GM21737 (cell line): ENCODE measurements at regions not wholly inside any gene's neighbourhood (a gene's known extent, or its start where the extent isn't known, plus 50 kb on each side); places are given as distances from the start of the nearest gene placed in this dataset.
"Not testable (repeated sequence)": the region's sequence is repeated elsewhere in the genome, so short reads cannot be mapped to it uniquely, and the experiment has no call there.

Source experiments
- ATAC-seq: cut with Tn5 transposase; IDR thresholded peaks from one replicate; pipeline ENCODE4 v1.9.1; 2021; ENCODE audit warnings: mild to moderate bottlenecking, moderate library complexity; ENCODE audit not compliant: unreplicated experiment

DNA sequence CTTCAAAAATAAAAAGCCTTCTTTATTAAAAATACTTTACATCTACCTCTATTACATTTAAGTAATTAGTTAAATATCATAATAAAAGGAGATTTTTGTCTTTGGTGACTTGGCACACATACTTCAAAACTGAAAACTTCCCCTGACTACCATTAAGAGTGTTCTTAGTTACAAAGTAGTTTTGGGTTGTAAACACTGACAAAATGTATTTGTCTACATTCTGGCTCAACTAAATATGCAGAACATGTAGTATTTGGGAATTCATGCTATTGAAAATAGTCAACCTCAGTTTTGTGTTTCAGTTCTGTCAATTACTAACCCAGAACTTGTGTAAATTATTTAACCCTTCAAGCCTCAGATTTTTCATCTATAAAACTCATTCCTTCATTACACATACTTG lies 311.5 kb downstream of the RAD51AP2 start:
- no peak for ATAC-seq

DNA sequence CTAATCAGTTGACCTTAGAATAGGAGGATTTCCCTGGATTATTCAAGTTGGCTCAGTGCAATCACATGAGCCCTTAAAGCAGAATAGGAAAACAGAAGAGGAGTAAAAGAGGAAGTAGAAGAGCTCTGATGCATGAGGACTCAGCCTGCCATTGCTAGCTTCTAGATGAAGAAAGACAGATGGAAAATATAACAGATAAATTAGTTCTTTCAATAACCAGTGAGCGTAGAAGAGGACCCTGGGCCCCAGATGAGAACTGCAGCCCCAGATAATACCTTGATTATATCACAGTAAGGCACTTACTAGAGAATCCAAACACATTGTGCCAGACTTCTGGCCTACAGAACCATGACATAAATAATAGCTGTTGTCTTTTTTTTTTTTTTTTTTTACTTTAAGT lies 314.0 kb downstream of the RAD51AP2 start:
- not testable (repeated sequence) for ATAC-seq

DNA sequence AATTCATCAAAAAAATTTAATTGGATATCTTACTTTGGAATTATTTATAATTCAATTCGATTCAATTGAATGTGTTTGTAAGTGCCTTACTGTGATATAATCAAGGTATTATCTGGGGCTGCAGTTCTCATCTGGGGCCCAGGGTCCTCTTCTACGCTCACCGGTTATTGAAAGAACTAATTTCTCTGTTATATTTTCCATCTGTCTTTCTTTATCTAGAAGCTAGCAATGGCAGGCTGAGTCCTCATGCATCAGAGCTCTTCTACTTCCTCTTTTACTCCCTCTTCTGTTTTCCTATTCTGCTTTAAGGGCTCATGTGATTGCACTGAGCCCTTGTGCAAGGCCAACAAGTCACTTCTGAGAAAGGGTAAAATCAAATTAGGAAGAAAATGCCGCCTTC lies 315.6 kb downstream of the RAD51AP2 start:
- peak; percentile 97 for ATAC-seq

DNA sequence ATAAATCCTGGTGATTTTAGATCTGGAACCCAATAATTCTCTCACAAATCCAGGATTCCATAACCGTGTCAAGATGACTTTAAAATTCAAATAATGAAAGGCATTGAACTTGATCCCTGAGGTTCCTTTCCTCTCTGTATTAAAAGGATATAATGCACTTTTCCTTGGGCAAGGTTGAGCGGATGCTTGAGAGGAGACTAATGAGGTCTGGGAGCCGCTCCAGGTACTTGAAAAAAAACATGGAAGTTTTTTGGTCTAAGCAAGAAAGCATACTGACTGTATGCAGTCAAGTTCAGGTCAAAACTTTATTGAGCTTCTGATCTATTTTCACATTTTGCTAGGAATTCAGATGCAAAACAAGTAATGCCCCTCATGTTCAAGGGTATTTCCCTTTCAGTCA lies 318.5 kb downstream of the RAD51AP2 start:
- ATAC-seq = no peak

DNA sequence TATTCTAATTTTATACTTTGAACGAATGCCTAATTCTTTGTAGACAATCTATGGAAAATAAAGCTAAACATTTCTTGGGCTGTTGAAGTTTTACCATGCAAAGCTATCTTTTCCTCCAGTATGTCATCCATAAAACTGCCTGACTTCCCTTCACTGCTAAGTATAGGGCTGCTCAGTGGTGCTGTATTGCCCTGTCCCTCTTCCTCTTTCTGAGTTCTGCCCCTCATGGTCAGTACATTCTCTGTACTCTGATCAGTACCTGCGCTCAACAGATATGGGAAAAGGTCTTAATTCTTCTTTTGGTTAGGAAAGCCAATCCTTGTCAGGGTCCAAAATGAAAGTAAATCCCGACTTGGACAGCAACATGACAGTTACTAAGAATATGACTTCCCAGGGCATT lies 321.9 kb downstream of the RAD51AP2 start:
- ATAC-seq = no peak

DNA sequence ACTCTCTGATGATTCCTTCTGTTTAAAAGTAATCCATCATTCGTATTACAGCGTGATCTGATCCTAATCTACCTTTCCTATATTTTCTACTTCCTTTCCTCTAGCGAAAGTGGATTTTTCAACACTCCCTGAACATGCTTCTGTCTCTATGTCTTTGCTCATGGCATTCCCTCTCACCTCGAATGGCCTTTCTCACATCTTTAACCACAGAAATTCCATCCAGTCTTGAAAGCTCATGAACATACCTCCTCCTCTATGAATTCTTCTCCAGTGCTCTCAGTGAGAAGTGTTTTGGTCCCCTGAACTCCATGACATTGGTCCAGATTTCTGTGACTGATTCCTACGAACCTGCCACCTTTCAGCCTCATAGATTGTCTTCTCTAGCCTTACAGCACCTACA lies 323.2 kb downstream of the RAD51AP2 start:
- ATAC-seq = no peak

DNA sequence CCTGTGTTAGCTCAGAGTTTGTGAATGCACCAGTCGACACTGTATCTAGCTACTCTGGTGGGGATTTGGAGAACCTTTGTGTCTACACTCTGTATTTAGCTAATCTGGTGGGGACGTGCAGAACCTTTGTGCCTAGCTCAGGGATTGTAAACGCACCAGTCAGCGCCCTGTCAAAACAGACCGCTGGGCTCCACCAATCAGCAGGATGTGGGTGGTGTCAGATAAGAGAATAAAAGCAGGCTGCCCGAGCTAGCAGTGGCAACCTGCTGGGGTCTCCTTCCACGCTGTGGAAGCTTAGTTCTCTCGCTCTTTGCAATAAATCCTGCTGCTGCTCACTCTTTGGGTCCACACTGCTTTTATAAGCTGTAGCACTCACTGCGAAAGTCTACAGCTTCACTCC lies 324.2 kb downstream of the RAD51AP2 start:
- ATAC-seq = no peak

DNA sequence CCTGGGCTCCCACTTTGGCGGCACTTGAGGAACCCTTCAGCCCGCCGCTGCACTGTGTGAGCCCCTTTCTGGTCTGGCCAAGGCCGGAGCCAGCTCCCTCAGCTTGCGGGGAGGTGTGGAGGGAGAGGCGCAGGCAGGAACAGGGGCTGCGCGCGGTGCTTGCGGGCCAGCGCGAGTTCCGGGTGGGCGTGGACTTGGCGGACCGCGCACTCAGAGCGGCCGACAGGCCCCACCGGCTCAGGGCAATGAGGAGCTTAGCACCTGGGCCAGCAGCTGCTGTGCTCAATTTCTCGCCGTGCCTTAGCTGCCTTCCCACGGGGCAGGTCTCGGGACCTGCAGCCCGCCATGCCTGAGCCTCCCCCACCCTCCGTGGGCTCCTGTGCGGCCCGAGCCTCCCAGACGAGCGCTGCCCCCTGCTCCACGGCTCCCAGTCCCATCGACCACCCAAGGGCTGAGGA lies 324.8 kb downstream of the RAD51AP2 start:
- ATAC-seq = not testable (repeated sequence)

DNA sequence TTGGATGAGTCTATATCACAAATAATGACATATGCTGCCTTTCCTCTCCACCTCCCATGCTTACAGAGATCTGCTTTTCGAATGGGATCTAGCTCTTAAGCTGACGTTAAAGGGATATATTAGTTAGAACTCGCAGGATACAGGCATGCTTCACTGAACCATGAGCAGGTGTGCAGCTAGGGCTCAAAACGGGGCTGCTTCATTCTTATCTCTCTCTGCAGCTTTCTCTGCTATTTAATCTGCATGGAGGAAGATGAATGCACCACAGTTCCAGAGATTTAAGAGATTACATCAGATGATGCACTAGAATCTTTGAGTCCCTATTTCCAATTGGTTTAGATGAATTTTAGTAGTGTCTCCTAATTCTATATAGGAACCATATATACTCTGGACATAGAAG lies 327.0 kb downstream of the RAD51AP2 start:
- no peak for ATAC-seq

DNA sequence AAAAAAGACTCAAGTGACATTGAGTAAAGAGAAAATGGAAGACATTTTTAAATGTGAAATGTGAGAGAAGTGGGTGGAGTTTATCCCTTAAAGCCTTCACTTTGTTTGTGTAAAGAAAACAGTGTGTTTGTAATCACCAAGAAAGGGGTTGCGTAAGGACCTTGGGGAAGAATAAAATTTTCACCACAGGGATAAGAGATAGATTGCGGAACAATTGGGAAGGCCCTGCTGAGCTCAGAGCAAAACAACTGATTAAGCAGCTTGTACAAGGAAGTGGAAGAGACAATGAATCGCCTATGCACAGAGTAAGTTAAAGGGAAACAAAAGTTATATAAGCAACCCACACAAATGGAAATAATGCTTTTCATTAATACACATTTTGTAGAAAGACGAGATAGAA lies 327.7 kb downstream of the RAD51AP2 start:
- ATAC-seq = no peak

DNA sequence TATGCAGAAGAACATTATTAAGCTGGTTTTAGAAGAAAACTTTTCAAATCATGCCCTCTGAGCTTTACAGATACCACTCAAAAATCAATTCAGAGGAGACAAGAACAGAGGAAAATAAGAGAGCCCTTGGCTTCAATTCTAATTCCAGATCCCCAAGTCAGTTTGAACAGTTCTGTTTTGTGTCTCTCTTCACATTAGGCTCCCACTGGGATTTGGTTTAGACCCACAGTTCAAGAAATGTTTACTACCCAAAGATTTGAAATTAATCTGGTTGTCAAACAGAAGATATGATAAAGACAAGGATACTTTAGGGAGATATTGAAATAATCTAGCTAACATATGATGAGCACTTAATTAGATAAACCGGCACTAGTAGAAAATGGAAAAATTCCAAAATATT lies 329.5 kb downstream of the RAD51AP2 start:
- no peak for ATAC-seq

DNA sequence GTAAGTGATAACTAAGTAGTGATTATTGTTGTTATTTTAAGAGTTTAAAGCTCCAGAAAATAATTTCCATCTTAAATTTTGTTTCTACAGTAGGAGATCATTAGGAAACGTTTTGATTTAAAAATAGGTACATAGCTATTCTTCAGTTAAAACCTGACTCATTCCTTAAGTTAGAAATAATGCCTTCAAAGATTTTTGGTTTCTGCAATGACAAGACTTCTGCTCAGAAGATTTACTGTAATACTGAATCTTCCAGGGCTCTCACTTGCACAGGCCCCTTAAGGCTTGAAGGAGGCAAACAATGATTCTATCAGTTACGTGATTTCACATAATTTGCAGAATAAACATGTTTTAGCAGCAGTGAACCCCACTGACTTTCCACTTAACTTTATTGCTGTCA lies 333.7 kb downstream of the RAD51AP2 start:
- ATAC-seq = no peak

DNA sequence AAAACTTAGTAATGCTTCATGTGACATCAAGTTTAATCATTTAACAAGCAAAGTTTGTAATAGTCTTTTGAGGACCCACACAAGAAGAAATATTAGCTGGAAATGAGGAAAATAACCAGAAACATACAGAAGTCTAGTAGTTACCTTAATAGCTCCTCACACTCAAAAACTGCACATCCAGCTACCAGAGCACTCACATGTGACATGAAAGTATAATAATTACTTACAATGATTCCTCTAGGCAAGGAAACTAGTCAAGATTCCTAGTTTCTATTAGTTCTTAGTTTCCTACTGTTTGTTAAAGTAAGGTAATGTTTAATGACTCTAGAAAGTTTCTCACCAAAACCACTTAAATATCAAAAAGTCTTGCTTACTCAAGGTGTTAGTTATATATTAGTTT lies 335.8 kb downstream of the RAD51AP2 start:
- no peak for ATAC-seq

DNA sequence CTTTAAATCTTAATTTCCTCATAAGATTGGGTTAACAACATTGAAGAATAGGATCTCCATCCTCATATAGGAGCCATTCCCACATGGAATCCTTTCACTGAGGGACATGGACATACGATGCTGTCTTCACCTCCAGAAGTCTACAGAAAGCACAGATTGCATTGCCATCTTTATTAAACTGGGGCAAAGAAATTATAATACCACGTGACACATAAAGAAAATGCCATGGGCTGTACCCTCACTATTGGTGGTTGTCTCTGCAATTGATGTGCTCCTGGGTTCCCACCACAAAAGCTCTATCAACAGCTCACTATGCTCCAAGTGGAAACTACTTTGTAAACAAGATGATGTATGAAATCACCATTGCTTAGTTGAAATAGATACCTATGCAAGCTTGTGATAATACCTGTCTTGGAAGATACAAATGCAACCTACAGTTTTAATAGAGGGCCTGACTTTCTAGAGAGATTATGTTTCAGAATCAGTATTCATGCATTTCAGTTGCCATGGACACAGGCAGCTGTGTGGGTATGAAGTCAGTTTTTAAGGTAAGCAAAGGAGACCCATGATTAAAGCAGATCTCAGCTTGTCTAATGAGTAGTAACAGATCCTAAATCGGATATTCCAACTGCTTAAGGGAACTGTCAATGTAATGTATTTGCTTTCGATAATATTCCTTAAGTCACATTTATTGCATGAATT lies 337.0 kb downstream of the RAD51AP2 start:
- no peak for ATAC-seq

DNA sequence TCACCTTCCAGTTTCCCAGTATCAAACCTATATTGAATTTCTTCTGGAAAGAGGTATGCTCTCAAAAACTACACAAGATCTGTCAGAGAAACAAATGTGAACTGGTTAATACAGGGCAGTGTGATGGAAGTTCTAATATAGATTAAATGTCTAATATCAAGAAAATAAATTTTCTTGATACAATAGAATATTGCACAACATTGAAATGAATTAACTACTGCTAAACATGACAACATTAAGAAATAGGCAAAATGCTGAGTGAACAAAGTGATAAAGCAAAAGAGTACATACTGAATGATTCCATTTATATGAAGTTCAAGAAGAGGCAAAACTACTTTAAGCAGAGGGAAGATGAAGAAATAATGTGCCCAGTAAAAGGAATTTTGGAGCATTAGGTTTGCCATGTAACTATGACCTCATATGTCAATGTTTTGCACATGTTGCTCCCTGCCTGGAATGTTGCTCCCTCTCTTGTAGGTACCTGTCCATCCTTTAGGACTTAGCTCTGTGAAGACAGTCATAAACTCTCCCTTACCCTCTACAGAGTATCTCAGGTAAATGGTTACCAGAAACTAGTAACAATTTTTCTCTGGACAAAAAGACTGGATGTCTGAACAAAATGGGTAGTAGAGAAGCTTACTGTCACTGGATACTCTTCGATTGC lies 339.0 kb downstream of the RAD51AP2 start:
- ATAC-seq = no peak

DNA sequence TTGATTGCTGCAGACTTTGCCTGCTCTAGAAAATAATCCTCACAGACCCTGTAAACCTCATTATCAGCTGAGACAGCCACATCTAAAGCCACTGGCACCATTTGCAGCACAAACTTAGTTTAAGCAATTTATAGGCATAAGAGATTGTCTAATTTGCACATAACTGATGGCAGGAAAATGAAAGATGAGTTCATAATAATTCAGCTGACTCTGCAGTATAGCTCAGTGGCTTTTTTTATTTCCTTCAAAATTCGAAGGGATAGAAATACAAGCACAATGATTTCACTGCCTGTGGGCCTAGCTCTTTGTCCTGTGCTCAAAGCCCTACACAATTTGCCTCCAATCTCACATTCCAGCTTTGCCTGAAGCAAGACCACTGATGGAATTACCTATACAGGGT lies 341.2 kb downstream of the RAD51AP2 start:
- ATAC-seq = no peak

DNA sequence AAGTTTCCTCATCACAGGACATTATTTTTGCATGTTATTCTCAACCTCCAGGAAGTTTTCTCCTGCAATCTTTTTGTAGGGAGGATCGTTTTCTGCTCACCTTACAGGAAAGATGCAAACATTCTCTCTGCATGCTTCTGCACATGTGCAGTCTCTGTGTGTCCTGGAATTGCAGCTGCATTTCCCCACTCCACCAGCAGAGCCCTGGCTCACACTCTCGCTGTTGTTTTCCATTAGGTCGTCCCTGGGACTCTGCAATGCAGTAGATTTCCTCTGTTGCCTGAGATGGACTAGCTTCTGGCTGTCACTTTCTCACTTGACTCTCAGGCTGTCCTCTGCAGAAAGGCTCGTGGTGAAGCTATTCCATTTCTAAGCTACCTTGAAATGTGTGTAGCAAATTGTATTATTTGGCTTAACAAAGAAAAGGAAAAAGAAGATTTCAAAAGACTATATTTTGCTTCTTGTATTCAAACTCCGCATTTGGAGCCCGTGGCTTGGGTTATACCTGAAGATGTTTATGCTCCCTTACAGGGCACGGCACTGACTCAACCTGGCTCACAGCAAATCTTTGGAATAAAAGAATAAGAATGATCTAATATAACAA lies 346.7 kb downstream of the RAD51AP2 start:
- peak; percentile 84 for ATAC-seq

DNA sequence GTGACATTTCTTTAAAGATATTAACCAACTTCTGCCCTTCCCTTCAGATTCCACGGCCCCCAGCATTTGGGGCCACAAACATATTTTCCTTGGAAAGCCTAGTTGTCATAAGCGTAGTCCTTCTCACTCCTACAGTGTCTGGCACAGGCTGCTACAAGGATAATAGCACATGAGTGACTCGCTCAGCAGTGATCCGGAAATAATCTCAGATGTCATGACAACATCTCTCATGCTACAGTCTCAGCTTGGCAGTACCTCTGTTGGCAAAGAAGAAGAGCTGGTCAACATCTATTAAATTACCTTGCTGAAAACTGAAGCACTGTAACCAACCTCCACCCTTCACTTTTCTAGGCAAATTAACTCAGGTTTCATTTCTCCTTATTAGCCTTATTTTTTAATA lies 351.7 kb downstream of the RAD51AP2 start:
- ATAC-seq = no peak

DNA sequence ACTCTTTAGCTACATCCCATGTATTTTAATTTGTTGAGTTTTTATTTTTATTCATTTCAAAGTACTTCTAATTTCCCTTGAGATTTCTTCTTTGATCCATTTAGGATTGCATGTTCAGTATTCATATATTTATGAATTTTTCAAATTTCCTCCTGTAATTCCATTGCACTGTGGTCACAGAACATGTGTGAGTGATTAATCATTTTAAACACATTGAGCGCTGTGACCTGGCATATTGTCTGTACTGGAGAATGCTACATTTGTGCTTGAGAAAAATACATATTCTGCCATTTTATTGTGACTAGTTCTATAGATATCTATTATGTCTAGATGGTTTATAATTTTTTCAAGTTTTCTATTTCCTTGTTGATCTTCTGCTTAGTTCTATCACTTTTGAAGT lies 353.7 kb downstream of the RAD51AP2 start:
- no peak for ATAC-seq

DNA sequence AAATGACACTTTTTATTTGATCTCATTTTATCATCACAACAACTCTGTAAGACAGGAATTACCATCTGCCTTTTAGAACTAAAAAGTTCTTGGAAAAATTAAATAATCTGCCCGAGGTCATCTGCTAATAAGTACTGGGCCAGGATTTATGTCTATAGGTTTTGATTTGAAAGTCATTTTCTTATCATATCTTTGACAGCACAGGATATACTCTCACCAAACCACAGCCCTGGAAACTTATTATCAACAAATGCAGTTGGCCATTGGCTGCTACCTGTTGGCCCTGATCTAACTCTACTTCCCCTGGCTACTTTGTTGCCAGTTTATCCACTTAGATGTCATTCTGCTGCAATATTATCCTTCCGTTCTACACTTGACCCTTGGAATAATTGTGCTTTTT lies 354.6 kb downstream of the RAD51AP2 start:
- no peak for ATAC-seq

DNA sequence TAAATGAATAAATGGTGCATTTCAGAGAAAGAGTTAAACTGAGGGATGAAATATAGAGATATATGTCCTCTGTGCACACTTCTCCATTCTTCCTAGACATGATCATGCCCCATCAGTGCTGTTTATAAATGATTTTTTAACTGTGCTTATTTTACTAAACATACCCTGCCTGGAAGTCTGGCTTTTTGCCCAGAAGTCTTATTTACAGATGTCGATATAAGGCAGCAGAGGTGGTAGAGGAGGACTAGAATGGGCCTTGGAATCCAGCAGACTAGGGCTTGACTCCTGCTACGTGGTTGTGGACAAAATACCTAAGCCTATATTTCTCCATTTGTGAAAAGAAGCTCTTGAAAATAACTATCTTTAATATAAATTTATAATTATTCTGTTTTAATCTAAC lies 355.5 kb downstream of the RAD51AP2 start:
- no peak for ATAC-seq

DNA sequence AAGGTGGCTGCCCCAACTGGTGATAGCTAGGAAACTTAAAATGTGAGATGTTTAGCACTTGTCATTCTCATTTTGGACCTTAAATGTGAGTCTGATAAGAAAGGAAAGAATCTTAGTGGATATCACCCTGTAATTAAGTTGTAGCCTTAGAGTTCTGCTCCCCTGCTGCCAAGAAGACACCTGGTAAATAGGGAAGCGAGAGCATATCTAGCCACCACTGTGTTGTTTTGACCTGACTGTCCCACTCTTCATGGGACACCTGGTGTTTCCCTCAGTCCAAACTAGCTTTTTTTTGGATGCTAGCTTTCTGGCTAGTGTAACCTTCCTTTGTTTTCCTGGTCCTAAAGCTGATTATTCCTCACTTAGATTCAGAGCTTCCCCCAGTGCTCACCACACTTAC lies 357.6 kb downstream of the RAD51AP2 start:
- peak; percentile 83 for ATAC-seq
